H9 (cell line): ENCODE measurements at regions not wholly inside any gene's neighbourhood (a gene's known extent, or its start where the extent isn't known, plus 50 kb on each side); places are given as distances from the start of the nearest gene placed in this dataset.
"Not testable (repeated sequence)": the region's sequence is repeated elsewhere in the genome, so short reads cannot be mapped to it uniquely, and the experiment has no call there.

ENCODE experiments used
- DNase-seq: peaks from one replicate; pipeline ENCODE4 v3.0.0-alpha.2; 2017
- H2AFZ ChIP-seq: one replicate; pipeline ENCODE4 v1.6.1; 2013; ENCODE audit warnings: mild to moderate bottlenecking, low read length, control low read depth, moderate library complexity
- H2AK5ac ChIP-seq: 2 replicates; pipeline ENCODE4 v1.6.1; 2013; ENCODE audit warnings: low read length, control low read depth, mixed read lengths; ENCODE audit not compliant: insufficient read length
- H2BK120ac ChIP-seq: one replicate; pipeline ENCODE4 v1.6.1; 2013; ENCODE audit warnings: low read depth, mild to moderate bottlenecking, low read length, control low read depth, inconsistent platforms; ENCODE audit not compliant: poor library complexity, severe bottlenecking
- H2BK12ac ChIP-seq: 2 replicates; pipeline ENCODE4 v1.6.1; 2013; ENCODE audit warnings: low read length, control low read depth, mixed read lengths, low read depth; ENCODE audit not compliant: insufficient read length
- H2BK15ac ChIP-seq: 2 replicates; pipeline ENCODE4 v1.6.1; 2013; ENCODE audit warnings: low read depth, low read length, control low read depth
- H2BK20ac ChIP-seq: one replicate; pipeline ENCODE4 v1.6.1; 2013; ENCODE audit warnings: low read depth, mild to moderate bottlenecking, low read length, control low read depth, inconsistent platforms; ENCODE audit not compliant: poor library complexity, severe bottlenecking
- H2BK5ac ChIP-seq: 2 replicates; pipeline ENCODE4 v1.6.1; 2013; ENCODE audit warnings: low read length, control low read depth, mixed read lengths; ENCODE audit not compliant: insufficient read length
- H3K14ac ChIP-seq: 2 replicates; pipeline ENCODE4 v1.6.1; 2013; ENCODE audit warnings: low read length, control low read depth; ENCODE audit not compliant: insufficient read depth
- H3K18ac ChIP-seq: 2 replicates; pipeline ENCODE4 v1.6.1; 2013; ENCODE audit warnings: low read depth, mild to moderate bottlenecking, mixed read lengths, low read length, control low read depth; ENCODE audit not compliant: insufficient read length
- H3K23ac ChIP-seq: 2 replicates; pipeline ENCODE4 v1.6.1; 2013; ENCODE audit warnings: low read length, control low read depth, mixed read lengths, low read depth; ENCODE audit not compliant: insufficient read length
- H3K23me2 ChIP-seq: 2 replicates; pipeline ENCODE4 v1.6.1; 2013; ENCODE audit warnings: low read depth, mild to moderate bottlenecking, mixed read lengths, low read length, control low read depth; ENCODE audit not compliant: insufficient read length, poor library complexity, severe bottlenecking
- H3K27ac ChIP-seq: 2 replicates; pipeline ENCODE4 v1.5.1; 2013; ENCODE audit warnings: low read length, control low read depth, mixed read lengths, low read depth; ENCODE audit not compliant: insufficient read length
- H3K27me3 ChIP-seq: 2 replicates; pipeline ENCODE4 v1.6.1; 2013; ENCODE audit warnings: low read length, control low read depth, inconsistent platforms; ENCODE audit not compliant: insufficient read depth
- H3K4ac ChIP-seq: 2 replicates; pipeline ENCODE4 v1.6.1; 2013; ENCODE audit warnings: low read depth, mild to moderate bottlenecking, control low read depth, inconsistent platforms, low read length, moderate library complexity
- H3K4me1 ChIP-seq: 2 replicates; pipeline ENCODE4 v1.6.1; 2013; ENCODE audit warnings: low read length, control low read depth, inconsistent platforms; ENCODE audit not compliant: insufficient read depth
- H3K4me2 ChIP-seq: 2 replicates; pipeline ENCODE4 v1.6.1; 2013; ENCODE audit warnings: low read length, control low read depth, mixed read lengths; ENCODE audit not compliant: insufficient read length, insufficient read depth
- H3K56ac ChIP-seq: 2 replicates; pipeline ENCODE4 v1.6.1; 2013; ENCODE audit warnings: low read depth, mild to moderate bottlenecking, mixed read lengths, low read length, control low read depth; ENCODE audit not compliant: insufficient read length
- H3K79me1 ChIP-seq: 2 replicates; pipeline ENCODE4 v1.6.1; 2013; ENCODE audit warnings: low read depth, mild to moderate bottlenecking, moderate library complexity, low read length, control low read depth, inconsistent platforms; ENCODE audit not compliant: insufficient read depth, poor library complexity, severe bottlenecking
- H3K79me2 ChIP-seq: 2 replicates; pipeline ENCODE4 v1.6.1; 2013; ENCODE audit warnings: low read length, control low read depth, inconsistent platforms; ENCODE audit not compliant: insufficient read depth
- H3K9ac ChIP-seq: 2 replicates; pipeline ENCODE4 v1.6.1; 2013; ENCODE audit warnings: low read length, control low read depth, mixed read lengths; ENCODE audit not compliant: insufficient read length; ENCODE audit errors: extremely low read depth
- H3K9me3 ChIP-seq: one replicate; pipeline ENCODE4 v1.6.1; 2013; ENCODE audit warnings: low read depth, low read length, inconsistent platforms; ENCODE audit not compliant: control insufficient read depth
- H3T11ph ChIP-seq: one replicate; pipeline ENCODE4 v1.6.1; 2013; ENCODE audit warnings: mild to moderate bottlenecking, low read length, control low read depth, inconsistent platforms
- H4K20me1 ChIP-seq: one replicate; pipeline ENCODE4 v1.6.1; 2013; ENCODE audit not compliant: control insufficient read depth, insufficient read length, insufficient read depth
- H4K5ac ChIP-seq: 2 replicates; pipeline ENCODE4 v1.6.1; 2013; ENCODE audit warnings: low read depth, mild to moderate bottlenecking, mixed read lengths, low read length, control low read depth; ENCODE audit not compliant: insufficient read length
- H4K8ac ChIP-seq: replicated peaks from 2 replicates; pipeline ENCODE4 v1.6.1; 2013; ENCODE audit warnings: low read length, control low read depth, mixed read lengths, low read depth; ENCODE audit not compliant: insufficient read length
- H4K91ac ChIP-seq: 2 replicates; pipeline ENCODE4 v1.6.1; 2013; ENCODE audit warnings: low read depth, mild to moderate bottlenecking, moderate library complexity, mixed read lengths, low read length, control low read depth; ENCODE audit not compliant: insufficient read length
- H3K27ac Mint-ChIP-seq, 3 experiments: 2 replicates in 2 of 3; 3 replicates in 1 of 3; pipeline ENCODE4 v1.8.0; 2020 to 2021; ENCODE audit warnings: mixed read lengths in 3 of 3, mild to moderate bottlenecking in 1 of 3, moderate library complexity in 1 of 3
- H3K27me3 Mint-ChIP-seq: 2 replicates; pipeline ENCODE4 v1.8.0; 2021; ENCODE audit warnings: low read depth, mild to moderate bottlenecking, moderate library complexity, mixed read lengths
- H3K36me3 Mint-ChIP-seq, 3 experiments: 2 replicates in 2 of 3; 3 replicates in 1 of 3; pipeline ENCODE4 v1.8.0; 2020 to 2021; ENCODE audit warnings: low read depth in 3 of 3, mixed read lengths in 3 of 3; ENCODE audit not compliant: insufficient read depth in 1 of 3
- H3K4me1 Mint-ChIP-seq, 2 experiments: 2 replicates each; pipeline ENCODE4 v1.8.0; 2020; ENCODE audit warnings: mixed read lengths in 2 of 2
- H3K4me3 Mint-ChIP-seq, 2 experiments: 2 replicates in 1 of 2; 3 replicates in 1 of 2; pipeline ENCODE4 v1.8.0; 2020 to 2021; ENCODE audit warnings: mild to moderate bottlenecking in 2 of 2, mixed read lengths in 2 of 2, moderate library complexity in 1 of 2
- H3K9me3 Mint-ChIP-seq, 2 experiments: 2 replicates in 1 of 2; 3 replicates in 1 of 2; pipeline ENCODE4 v1.8.0; 2020; ENCODE audit warnings: mild to moderate bottlenecking in 2 of 2, mixed read lengths in 2 of 2, moderate library complexity in 1 of 2
- CTCF ChIP-seq: fragments of 200-600 bp; sonication (generic); conservative IDR thresholded peaks from 3 replicates; pipeline ENCODE4 v1.8.0; 2021; ENCODE audit warnings: antibody characterized with exemption, mild to moderate bottlenecking
- WGBS: extraction: QIAGEN DNeasy Blood & Tissue Kit; methylation state at CpG from one replicate; pipeline ENCODE4 v1.1.7; 2013; ENCODE audit warnings: missing lambda C conversion rate, low lambda C conversion rate, mixed read lengths; ENCODE audit not compliant: insufficient read length; ENCODE audit errors: extremely low coverage; 5-methylcytosine and 5-hydroxymethylcytosine counted together

- Histone ChIP-seq H3K18ac (no peak overlapping the region), H3K4me1 (no peaks in the 10 kb centered on the region), H2BK12ac (no peak overlapping the region), H4K8ac (no peak overlapping the region), H3K79me2 (no peaks in the 10 kb centered on the region), H3T11ph (no peak overlapping the region), H4K20me1 (no peaks in the 10 kb centered on the region), H2BK120ac (no peak overlapping the region), H3K27ac (no peak overlapping the region), H2BK5ac (no peak overlapping the region), H3K79me1 (no peaks in the 10 kb centered on the region), H3K9ac (no peak overlapping the region), H2BK20ac (no peak overlapping the region), H4K5ac (no peak overlapping the region), H3K23me2 (no peaks in the 10 kb centered on the region), H2BK15ac (no peak overlapping the region), H2AK5ac (no peak overlapping the region), H3K4me2 (no peak overlapping the region), H3K56ac (no peak overlapping the region), H3K23ac (no peak overlapping the region), H2AFZ (no peak overlapping the region), H3K4ac (no peak overlapping the region), H3K27me3 (no peaks in the 10 kb centered on the region), H3K14ac (no peak overlapping the region), H3K9me3 (no peaks in the 10 kb centered on the region), H4K91ac (no peak overlapping the region)
- no peaks in the 10 kb centered on the region for H3K27me3 Mint-ChIP-seq
- H3K4me1 Mint-ChIP-seq = no peaks in the 10 kb centered on the region
- peaks cover 13 to 16% of the 10 kb centered on the region in 2 experiments; a peak in 4 of 5 replicates for H3K9me3 Mint-ChIP-seq
- no peak for TF ChIP-seq CTCF
- WGBS = no CpG with 5 or more reads among the region's 5 CpGs
- no peak for DNase-seq
- no peak overlapping the region for H3K27ac Mint-ChIP-seq
- no peak overlapping the region for H3K4me3 Mint-ChIP-seq
- peaks cover 11 to 19% (median 15%) of the 10 kb centered on the region in 3 experiments; a peak in 6 of 7 replicates for H3K36me3 Mint-ChIP-seq
Observed at GRCh38 chrX:93242897-93243296, 430.5 kb downstream of the NAP1L3 start.

GRCh38 chrX:93235494-93236256 lies 437.7 kb downstream of the NAP1L3 start:
- not testable (repeated sequence) for H3K4ac ChIP-seq, H2AK5ac ChIP-seq, H2BK120ac ChIP-seq, H4K20me1 ChIP-seq, DNase-seq, H3K79me1 ChIP-seq, H3K9ac ChIP-seq, H3K23ac ChIP-seq, H4K8ac ChIP-seq, H2BK20ac ChIP-seq, H3T11ph ChIP-seq, H3K27me3 ChIP-seq, H3K27ac ChIP-seq, H4K5ac ChIP-seq, H2BK15ac ChIP-seq, H3K56ac ChIP-seq, H2BK5ac ChIP-seq, H3K4me2 ChIP-seq, H3K14ac ChIP-seq, H3K79me2 ChIP-seq, H4K91ac ChIP-seq, H3K9me3 ChIP-seq, H3K27ac Mint-ChIP-seq, H3K27me3 Mint-ChIP-seq, H3K23me2 ChIP-seq, H3K4me1 ChIP-seq, H3K18ac ChIP-seq, H2AFZ ChIP-seq, H3K4me3 Mint-ChIP-seq, H3K4me1 Mint-ChIP-seq, H2BK12ac ChIP-seq
- H3K9me3 Mint-ChIP-seq = peaks cover 15 to 22% of the 10 kb centered on the region in 2 experiments; a peak in 4 of 5 replicates
- peaks cover 11 to 22% (median 12%) of the 10 kb centered on the region in 3 experiments for H3K36me3 Mint-ChIP-seq
- WGBS = no CpG with 5 or more reads among the region's 32 CpGs
